Colonic mucosa (tissue), 4 donors: ENCODE measurements at regions not wholly inside any gene's neighbourhood (a gene's known extent, or its start where the extent isn't known, plus 50 kb on each side); places are given as distances from the start of the nearest gene placed in this dataset.
A peak's percentile ranks its signal among the peaks of the same experiment; 100 is the strongest.

Experiments used
- DNase-seq: peaks from one replicate; pipeline ENCODE4 v3.0.0-alpha.2; 2020
- H3K27ac ChIP-seq: fragments of 200-600 bp; one replicate; pipeline ENCODE4 v1.8.0; 2021
- H3K27me3 ChIP-seq: fragments of 200-600 bp; one replicate; pipeline ENCODE4 v1.8.0; 2021
- H3K36me3 ChIP-seq: fragments of 200-600 bp; one replicate; pipeline ENCODE4 v1.8.0; 2021
- H3K4me1 ChIP-seq: fragments of 200-600 bp; one replicate; pipeline ENCODE4 v1.8.0; 2021; ENCODE audit warnings: mild to moderate bottlenecking
- H3K4me3 ChIP-seq: fragments of 200-600 bp; one replicate; pipeline ENCODE4 v1.8.0; 2021
- H3K9ac ChIP-seq, 2 donors: one replicate each; pipeline ENCODE4 v1.7.0; 2013; ENCODE audit warnings: control low read depth in 2 of 2, low read depth in 2 of 2, low read length in 2 of 2
- H3K9me3 ChIP-seq: fragments of 200-600 bp; one replicate; pipeline ENCODE4 v1.8.0; 2021
- intact Hi-C: fragments of 100-400 bp; cut with DNase I; formaldehyde crosslinking; loops from one replicate; pipeline ENCODE4 v1.14.1; 2022
- TF ChIP-seq, protein P1 (sequence below): fragments of 200-600 bp; IDR thresholded peaks from one replicate; pipeline ENCODE4 v1.8.0; 2022; ENCODE audit warnings: antibody characterized with exemption, mild to moderate bottlenecking
- donor health status: healthy.
- donor health status: DM: no; HTN: no; CAD: no.
- donor health status: DM: no; HTN: no; CAD: no.

DNA sequence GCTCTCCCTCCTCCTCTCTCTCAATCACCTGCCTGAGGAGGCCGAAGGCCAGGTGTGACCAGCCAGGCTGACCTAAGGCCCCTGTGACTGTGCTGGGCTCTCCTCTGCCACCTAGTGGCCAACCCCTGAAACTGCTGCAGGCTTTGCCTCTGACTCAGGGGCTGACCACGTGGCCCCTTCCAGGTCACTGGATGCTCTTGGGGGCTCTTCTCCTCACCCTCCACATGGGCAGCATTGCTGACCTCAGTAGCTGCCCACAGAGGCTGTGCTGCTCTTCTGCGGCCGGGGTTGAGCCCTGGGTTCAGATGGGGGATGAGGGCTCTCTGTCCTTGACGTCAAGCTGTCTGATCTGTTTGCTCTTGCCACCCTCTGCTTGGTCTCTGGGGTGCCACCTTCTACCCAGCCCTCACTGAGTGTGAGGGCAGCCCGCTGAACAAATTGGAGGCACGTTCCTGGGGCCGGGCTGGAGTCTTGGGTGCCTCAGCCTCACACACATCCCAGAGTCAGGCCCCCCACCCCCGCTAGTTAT lies 122.7 kb downstream of the TWIST2 start:
- no peaks in the 10 kb centered on the region for H3K9me3 ChIP-seq
- DNase-seq: peak; percentile 48
- no peak overlapping the region for H3K9ac ChIP-seq
- no peak overlapping the region for H3K27ac ChIP-seq
- H3K27me3 ChIP-seq: no peaks in the 10 kb centered on the region
- intact Hi-C loops: no loop called here
- TF ChIP-seq, protein P1, sequence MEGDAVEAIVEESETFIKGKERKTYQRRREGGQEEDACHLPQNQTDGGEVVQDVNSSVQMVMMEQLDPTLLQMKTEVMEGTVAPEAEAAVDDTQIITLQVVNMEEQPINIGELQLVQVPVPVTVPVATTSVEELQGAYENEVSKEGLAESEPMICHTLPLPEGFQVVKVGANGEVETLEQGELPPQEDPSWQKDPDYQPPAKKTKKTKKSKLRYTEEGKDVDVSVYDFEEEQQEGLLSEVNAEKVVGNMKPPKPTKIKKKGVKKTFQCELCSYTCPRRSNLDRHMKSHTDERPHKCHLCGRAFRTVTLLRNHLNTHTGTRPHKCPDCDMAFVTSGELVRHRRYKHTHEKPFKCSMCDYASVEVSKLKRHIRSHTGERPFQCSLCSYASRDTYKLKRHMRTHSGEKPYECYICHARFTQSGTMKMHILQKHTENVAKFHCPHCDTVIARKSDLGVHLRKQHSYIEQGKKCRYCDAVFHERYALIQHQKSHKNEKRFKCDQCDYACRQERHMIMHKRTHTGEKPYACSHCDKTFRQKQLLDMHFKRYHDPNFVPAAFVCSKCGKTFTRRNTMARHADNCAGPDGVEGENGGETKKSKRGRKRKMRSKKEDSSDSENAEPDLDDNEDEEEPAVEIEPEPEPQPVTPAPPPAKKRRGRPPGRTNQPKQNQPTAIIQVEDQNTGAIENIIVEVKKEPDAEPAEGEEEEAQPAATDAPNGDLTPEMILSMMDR: peak; percentile 99
- H3K36me3 ChIP-seq: no peaks in the 10 kb centered on the region
- no peak overlapping the region for H3K4me3 ChIP-seq
- no peaks in the 10 kb centered on the region for H3K4me1 ChIP-seq

DNA sequence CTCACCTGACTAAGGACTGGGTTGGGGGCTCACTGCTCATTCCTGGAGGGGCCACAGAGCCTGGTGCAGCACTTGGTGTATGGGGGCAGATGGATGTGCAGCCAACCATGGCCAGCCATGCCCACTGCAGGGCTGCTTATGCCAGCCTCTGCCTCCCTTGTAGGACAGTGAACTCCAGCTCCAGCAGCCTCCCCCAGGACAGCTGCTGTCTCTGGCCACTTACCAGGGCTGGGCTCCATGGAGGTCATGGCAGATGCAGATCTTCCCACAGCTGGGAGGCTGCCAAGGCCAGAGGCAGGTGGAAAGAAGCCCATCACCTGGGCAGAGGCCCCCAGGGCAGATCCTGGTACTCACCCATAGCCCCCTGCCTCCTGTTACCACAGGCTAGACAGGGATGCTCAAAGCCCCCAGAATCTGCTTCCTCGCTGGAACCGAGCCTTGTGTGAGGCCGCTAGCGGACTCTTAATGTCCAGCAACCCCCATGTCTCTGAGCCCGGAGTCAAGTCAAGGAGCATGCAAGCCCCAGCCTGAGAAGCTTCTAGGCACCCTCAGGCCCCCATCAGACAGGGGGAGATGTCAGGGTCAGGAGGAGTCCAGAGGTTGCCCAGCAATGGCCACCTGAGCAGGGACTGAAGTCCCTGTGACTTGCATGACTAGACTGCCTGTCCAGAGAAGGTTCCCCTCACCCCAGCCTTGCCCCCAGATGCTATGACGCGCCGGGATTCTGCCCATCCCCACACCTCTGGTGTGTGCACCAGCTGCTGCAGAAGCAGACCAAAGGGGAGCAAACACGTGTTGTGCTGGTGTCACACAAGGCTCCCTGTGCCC lies 123.6 kb downstream of the TWIST2 start:
- Histone ChIP-seq H3K36me3 (no peaks in the 10 kb centered on the region), H3K27me3 (no peaks in the 10 kb centered on the region), H3K27ac (no peak overlapping the region), H3K9ac (no peak overlapping the region), H3K4me1 (no peaks in the 10 kb centered on the region), H3K4me3 (no peak overlapping the region), H3K9me3 (no peaks in the 10 kb centered on the region)
- intact Hi-C loops: no loop called here
- TF ChIP-seq, protein P1: no peak
- DNase-seq: peak; percentile 13

DNA sequence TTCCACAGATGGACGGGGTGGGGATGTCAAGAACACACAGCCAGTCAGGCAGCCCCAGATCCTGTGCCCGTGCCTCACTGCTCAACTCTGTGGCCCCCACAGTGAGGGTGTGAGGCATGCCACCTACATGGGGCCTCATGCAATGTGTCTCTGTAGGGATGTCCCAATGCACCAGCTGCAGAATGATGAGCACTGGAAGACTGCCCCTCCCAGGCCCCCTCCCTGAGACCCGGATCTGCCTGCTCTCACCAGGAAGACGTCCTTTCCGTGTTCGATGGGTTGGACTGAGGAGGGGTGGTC lies 124.2 kb downstream of the TWIST2 start:
- no peak overlapping the region for H3K4me3 ChIP-seq
- intact Hi-C loops: no loop called here
- DNase-seq: peak; percentile 14
- no peaks in the 10 kb centered on the region for H3K9me3 ChIP-seq
- no peak overlapping the region for H3K27ac ChIP-seq
- H3K9ac ChIP-seq: no peak overlapping the region
- H3K4me1 ChIP-seq: no peaks in the 10 kb centered on the region
- TF ChIP-seq, protein P1: no peak
- no peaks in the 10 kb centered on the region for H3K27me3 ChIP-seq
- no peaks in the 10 kb centered on the region for H3K36me3 ChIP-seq

DNA sequence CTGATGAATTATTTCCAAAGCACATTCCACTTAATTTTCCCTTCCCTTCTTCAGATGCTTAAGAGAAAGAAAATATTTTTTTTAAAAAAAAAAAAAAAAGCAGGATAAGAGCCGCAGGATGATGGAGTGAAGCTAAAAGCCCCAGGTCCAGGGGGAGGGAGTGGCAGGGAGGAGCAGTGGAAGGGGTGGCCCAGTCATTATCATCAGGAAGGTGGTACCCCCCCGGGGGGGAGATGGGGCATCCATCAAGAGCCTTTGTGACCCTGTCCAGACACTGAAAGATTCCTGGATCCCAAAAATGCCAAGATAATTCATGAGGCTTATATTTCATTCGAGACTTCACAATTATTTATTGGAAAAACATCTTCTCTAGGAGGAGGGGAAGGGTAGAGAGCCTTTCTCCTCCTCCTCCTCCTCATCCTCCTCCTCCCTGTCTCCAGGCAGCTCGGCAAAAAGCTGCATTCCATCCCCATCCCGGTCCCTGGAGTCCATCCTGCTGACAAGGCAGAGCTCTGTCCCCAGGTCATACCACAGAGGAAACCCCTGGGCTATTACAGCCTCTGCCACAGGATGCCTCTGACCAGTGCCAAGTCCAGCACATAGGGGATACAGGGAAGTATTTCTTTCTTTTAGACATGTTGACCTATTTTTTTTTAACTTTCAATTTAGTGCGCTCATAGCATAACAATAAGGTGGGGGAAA lies 125.3 kb downstream of the TWIST2 start:
- Histone ChIP-seq H3K27ac (no peak overlapping the region), H3K4me1 (no peaks in the 10 kb centered on the region), H3K9me3 (no peaks in the 10 kb centered on the region), H3K4me3 (no peak overlapping the region), H3K27me3 (no peaks in the 10 kb centered on the region), H3K36me3 (no peaks in the 10 kb centered on the region), H3K9ac (no peak overlapping the region)
- TF ChIP-seq, protein P1: no peak
- peak; percentile 18 for DNase-seq
- intact Hi-C loops: no loop called here

DNA sequence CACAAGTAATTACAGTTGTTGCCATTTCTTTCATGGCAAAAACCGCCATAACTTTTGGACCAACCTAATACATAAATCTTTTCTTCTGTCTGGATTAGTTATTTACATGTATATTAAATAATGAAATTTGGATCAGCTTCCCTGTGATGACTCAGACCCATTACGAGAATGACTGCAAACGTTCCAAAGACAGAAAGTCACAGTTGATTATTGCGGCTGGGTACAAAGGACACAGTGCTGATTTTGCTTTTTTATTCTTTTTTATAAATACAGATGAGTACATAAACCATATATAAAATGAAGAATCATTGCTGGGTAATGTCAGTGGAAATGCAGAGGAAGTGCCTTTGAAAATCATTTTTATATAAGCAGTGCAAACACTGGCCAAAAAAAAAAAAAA lies 126.2 kb downstream of the TWIST2 start:
- intact Hi-C loops: no loop called here
- Histone ChIP-seq H3K27ac (no peak overlapping the region), H3K27me3 (no peaks in the 10 kb centered on the region)

More for the DNA sequence above, 126.2 kb downstream of the TWIST2 start:
- TF ChIP-seq, protein P1: no peak
- DNase-seq: peak; percentile 16
- Histone ChIP-seq H3K4me1 (no peaks in the 10 kb centered on the region), H3K36me3 (no peaks in the 10 kb centered on the region), H3K4me3 (no peak overlapping the region), H3K9ac (no peak overlapping the region), H3K9me3 (no peaks in the 10 kb centered on the region)
